Cardiac muscle cell (in vitro differentiated cells and primary cell): ENCODE measurements at regions not wholly inside any gene's neighbourhood (a gene's known extent, or its start where the extent isn't known, plus 50 kb on each side); places are given as distances from the start of the nearest gene placed in this dataset.
A peak's percentile ranks its signal among the peaks of the same experiment; 100 is the strongest.

Experiments used
- DNase-seq, 2 donors: peaks; one replicate each; pipeline versions ENCODE4 v3.0.0 to v3.0.0-alpha.2; 2010 to 2017; ENCODE audit warnings: low read depth in 1 of 2, low spot score in 1 of 2
- H3K27ac ChIP-seq: fragments of 200-600 bp; sonication (generic); 2 replicates; pipeline ENCODE4 v1.5.1; 2016
- H3K27me3 ChIP-seq: fragments of 200-600 bp; sonication (generic); 2 replicates; pipeline ENCODE4 v1.6.0; 2016; ENCODE audit warnings: control low read depth
- H3K36me3 ChIP-seq: fragments of 200-600 bp; sonication (generic); 2 replicates; pipeline ENCODE4 v1.5.1; 2016; ENCODE audit warnings: control low read depth
- H3K4me1 ChIP-seq: fragments of 200-600 bp; sonication (generic); 2 replicates; pipeline ENCODE4 v1.8.1; 2017; ENCODE audit warnings: low read depth, mild to moderate bottlenecking, mixed run types
- H3K4me3 ChIP-seq: fragments of 200-600 bp; sonication (generic); 2 replicates; pipeline ENCODE4 v1.5.1; 2016; ENCODE audit warnings: mild to moderate bottlenecking
- H3K9me3 ChIP-seq: fragments of 200-600 bp; sonication (generic); 2 replicates; pipeline ENCODE4 v1.5.1; 2017; ENCODE audit warnings: low read depth, mild to moderate bottlenecking, control low read depth
- TF ChIP-seq, protein P1 (sequence below): IDR thresholded peaks from 2 replicates; pipeline ENCODE4 v1.5.1; 2012; ENCODE audit warnings: low read depth, mild to moderate bottlenecking, low read length

DNA sequence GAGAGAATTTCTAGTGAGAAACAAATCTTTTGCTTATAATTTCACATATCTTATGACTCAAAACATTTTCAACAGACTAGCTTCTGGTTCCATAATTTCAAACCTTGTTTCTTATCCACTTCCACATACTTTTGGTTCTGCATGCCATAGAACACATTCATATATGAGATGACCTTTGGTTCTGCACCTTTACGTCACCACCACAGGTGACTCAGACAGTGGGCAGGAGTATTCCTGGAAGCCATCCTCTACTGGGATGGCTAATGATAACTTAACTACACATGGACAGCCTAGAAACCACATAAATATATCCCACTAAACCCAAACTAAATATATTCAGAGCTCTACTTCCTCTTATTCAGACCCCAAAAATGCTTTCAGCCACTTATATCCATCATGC is 133.3 kb downstream of the DCK start:
- TF ChIP-seq, protein P1, sequence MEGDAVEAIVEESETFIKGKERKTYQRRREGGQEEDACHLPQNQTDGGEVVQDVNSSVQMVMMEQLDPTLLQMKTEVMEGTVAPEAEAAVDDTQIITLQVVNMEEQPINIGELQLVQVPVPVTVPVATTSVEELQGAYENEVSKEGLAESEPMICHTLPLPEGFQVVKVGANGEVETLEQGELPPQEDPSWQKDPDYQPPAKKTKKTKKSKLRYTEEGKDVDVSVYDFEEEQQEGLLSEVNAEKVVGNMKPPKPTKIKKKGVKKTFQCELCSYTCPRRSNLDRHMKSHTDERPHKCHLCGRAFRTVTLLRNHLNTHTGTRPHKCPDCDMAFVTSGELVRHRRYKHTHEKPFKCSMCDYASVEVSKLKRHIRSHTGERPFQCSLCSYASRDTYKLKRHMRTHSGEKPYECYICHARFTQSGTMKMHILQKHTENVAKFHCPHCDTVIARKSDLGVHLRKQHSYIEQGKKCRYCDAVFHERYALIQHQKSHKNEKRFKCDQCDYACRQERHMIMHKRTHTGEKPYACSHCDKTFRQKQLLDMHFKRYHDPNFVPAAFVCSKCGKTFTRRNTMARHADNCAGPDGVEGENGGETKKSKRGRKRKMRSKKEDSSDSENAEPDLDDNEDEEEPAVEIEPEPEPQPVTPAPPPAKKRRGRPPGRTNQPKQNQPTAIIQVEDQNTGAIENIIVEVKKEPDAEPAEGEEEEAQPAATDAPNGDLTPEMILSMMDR = no peak
- no peak overlapping the region for H3K4me3 ChIP-seq
- peak in 1 of 2 donors; percentile 71 for DNase-seq
- H3K36me3 ChIP-seq = no peaks in the 10 kb centered on the region
- H3K9me3 ChIP-seq = no peaks in the 10 kb centered on the region
- H3K27me3 ChIP-seq = no peaks in the 10 kb centered on the region
- H3K27ac ChIP-seq = no peak overlapping the region
- H3K4me1 ChIP-seq = no peaks in the 10 kb centered on the region

DNA sequence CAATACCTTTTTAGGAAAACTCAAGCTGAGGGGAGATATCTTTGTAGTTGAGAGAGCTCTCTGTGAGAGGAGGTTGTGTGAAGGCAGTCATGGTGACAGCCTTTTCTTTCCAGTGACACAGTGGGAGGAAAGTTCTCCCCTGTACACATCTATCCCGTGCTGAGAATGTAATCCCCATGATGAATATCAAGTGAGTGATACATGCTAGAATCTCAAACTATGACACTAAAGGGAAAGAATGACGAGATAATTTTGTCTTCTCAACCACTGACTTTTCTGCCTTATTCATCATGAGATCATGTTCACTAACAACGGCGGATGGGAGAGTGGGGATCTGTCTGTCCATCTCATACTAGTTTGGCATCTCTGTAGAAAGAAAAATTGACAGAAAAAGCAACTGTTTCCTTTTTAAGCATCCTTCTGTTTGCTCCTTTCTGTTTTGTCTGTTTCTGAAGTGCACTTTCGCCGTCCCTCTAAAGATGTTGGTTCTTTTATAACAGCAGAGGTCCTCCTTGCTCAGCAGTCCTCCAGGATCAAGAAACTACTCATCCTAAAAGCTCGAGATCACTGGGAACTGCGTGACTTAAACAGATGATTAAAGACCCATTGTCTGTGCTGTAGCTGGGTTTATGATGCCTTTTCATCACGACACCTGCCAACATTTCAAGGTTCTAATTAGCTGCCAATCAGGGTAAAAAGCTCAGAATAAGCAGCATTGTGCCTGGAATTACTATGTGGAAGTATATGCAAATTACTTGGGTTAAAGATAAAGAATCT is 137.6 kb downstream of the DCK start:
- no peak overlapping the region for H3K27ac ChIP-seq
- H3K9me3 ChIP-seq = no peaks in the 10 kb centered on the region
- no peaks in the 10 kb centered on the region for H3K36me3 ChIP-seq
- TF ChIP-seq, protein P1 = no peak
- peak in 1 of 2 donors; percentile 60 for DNase-seq
- H3K27me3 ChIP-seq = no peaks in the 10 kb centered on the region
- H3K4me3 ChIP-seq = no peak overlapping the region
- H3K4me1 ChIP-seq = peaks cover 4% of the 10 kb centered on the region

DNA sequence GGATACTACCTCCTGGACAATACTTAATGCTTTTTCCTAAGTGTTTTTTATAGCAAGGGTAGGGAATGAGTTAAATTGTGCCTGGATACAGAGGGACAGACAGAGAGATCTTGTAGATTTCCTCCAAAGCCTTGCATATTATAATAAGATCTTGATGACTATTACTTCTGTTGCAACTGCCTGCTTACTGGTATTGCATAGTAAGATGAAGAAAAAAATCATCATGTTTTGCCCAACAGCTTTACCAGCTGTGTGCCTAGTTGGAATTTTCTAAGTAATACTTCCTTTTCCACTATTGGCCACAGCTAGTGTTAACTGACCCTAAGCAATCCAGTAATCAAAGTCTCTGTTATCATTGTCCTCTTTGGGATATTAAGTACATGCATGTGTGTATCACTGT is 139.0 kb downstream of the DCK start:
- Histone ChIP-seq H3K9me3 (no peaks in the 10 kb centered on the region), H3K27me3 (no peaks in the 10 kb centered on the region), H3K4me1 (peaks cover 9% of the 10 kb centered on the region), H3K4me3 (no peak overlapping the region), H3K36me3 (no peaks in the 10 kb centered on the region), H3K27ac (no peak overlapping the region)
- peak in 1 of 2 donors; percentile 38 for DNase-seq
- TF ChIP-seq, protein P1 = no peak

DNA sequence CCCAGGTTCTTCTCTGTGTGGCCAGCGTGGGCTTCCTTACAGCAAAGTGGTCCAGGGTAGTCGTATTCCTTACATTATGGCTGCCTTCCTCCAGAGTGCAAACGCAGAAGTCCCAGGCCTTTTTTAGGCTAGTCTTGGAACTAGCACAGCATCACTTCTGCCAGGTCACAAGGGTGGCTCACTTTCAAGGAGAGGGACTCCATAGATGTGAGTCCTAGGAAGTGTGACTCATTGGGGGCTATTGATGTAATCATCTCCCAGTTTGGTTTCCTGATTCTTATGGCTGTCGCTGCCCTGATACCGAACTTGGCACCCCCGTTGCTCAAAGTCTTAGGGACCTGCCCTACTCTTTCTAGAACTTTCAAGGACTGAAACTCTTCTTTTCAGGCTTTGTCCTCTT is 140.0 kb downstream of the DCK start:
- DNase-seq = no peak
- no peak overlapping the region for H3K4me3 ChIP-seq
- peaks cover 9% of the 10 kb centered on the region for H3K4me1 ChIP-seq
- H3K27me3 ChIP-seq = no peaks in the 10 kb centered on the region
- H3K27ac ChIP-seq = no peak overlapping the region
- no peaks in the 10 kb centered on the region for H3K36me3 ChIP-seq
- TF ChIP-seq, protein P1 = no peak
- no peaks in the 10 kb centered on the region for H3K9me3 ChIP-seq

DNA sequence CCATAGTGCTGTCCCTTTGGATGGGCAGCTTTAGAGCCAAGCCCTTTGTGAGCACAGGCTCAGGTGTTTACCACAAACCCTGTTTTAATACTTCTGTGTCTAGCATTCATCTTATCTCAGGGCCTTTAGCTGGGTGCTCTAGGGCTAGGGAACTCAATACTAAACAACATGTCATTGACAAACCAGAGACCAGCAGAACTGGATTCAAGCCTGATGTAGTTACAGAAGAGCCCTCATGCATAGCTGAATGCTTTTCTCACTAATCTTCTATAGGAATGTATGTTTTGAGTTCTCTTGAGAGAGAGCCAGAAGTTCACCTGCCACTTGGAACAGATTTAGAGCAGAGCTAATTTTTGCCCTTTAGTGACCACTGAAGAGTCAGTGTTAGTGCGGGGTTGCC is 142.6 kb downstream of the DCK start:
- Histone ChIP-seq H3K9me3 (no peaks in the 10 kb centered on the region), H3K4me3 (no peak overlapping the region), H3K27ac (peak overlapping the region; percentile 69), H3K27me3 (no peaks in the 10 kb centered on the region), H3K36me3 (no peaks in the 10 kb centered on the region), H3K4me1 (peaks cover 9% of the 10 kb centered on the region)
- peak in 1 of 2 donors; percentile 23 for DNase-seq
- TF ChIP-seq, protein P1 = no peak
